GM12878 (cell line): ENCODE measurements at regions not wholly inside any gene's neighbourhood (a gene's known extent, or its start where the extent isn't known, plus 50 kb on each side); places are given as distances from the start of the nearest gene placed in this dataset.

Experiments used
- ATAC-seq: fragments of 200-7000 bp; cut with Tn5 transposase; 3 replicates; pipeline ENCODE4 v1.9.1; 2020; ENCODE audit warnings: mild to moderate bottlenecking, moderate library complexity
- BruUV-seq: library from RNA; stranded (reverse); fragments of 400-500 nt; replicated peaks from 2 replicates; lab custom pipeline; 2021; lab: Mats Ljungman, UMichigan
- CTCF ChIA-PET: fragments of 300-600 bp; sonication (Branson Sonifier 250); formaldehyde crosslinking; extraction: SDS; loops from one replicate; lab custom pipeline; 2021; ENCODE audit warnings: inconsistent platforms; lab: Yijun Ruan, JAX
- POLR2A ChIA-PET: fragments of 350-600 bp; formaldehyde crosslinking; extraction: SDS; loops from one replicate; lab custom pipeline; 2021; ENCODE audit warnings: inconsistent platforms; lab: Charles Lee
- RAD21 ChIA-PET: fragments of 300-600 bp; sonication (Branson Sonifier 250); formaldehyde crosslinking; loops from one replicate; lab custom pipeline; 2023; ENCODE audit warnings: antibody characterized with exemption; ENCODE audit not compliant: unreplicated experiment; lab: Charles Lee
- SMC1A ChIA-PET: fragments of 300-600 bp; sonication (Branson Sonifier 250); formaldehyde crosslinking; loops from one replicate; lab custom pipeline; 2023; ENCODE audit not compliant: unreplicated experiment, uncharacterized antibody; lab: Charles Lee
- DNase-seq: peaks from one replicate; pipeline ENCODE4 v3.0.0-alpha.2; 2011; ENCODE audit warnings: low read depth, low spot score
- FAIRE-seq: peaks from 3 replicates; lab custom pipeline; 2011; peaks lifted over from hg19 to GRCh38; lab: Jason Lieb, UNC
- H2AFZ ChIP-seq: 2 replicates; pipeline ENCODE4 v1.6.0; 2011; ENCODE audit warnings: low read depth, low read length, control low read depth; ENCODE audit not compliant: control insufficient read depth
- H3K27ac ChIP-seq: 2 replicates; pipeline ENCODE4 v1.5.1; 2011; ENCODE audit warnings: control low read depth; ENCODE audit not compliant: control insufficient read depth, insufficient read depth
- H3K27me3 ChIP-seq, 2 experiments: replicated peaks in 1 of 2; 2 replicates each; pipeline versions ENCODE4 v1.6.0 to v1.6.1; 2011; ENCODE audit warnings: low read length in 1 of 2; ENCODE audit not compliant: control insufficient read depth in 2 of 2, insufficient read depth in 2 of 2
- H3K36me3 ChIP-seq, 2 experiments: 2 replicates each; pipeline ENCODE4 v1.5.1; 2011; ENCODE audit warnings: low read length in 1 of 2; ENCODE audit not compliant: control insufficient read depth in 2 of 2, insufficient read depth in 2 of 2
- H3K4me1 ChIP-seq: 2 replicates; pipeline ENCODE4 v1.6.1; 2011; ENCODE audit warnings: mild to moderate bottlenecking, low read length, moderate library complexity, mixed read lengths; ENCODE audit not compliant: control insufficient read depth, insufficient read depth
- H3K4me2 ChIP-seq: 2 replicates; pipeline ENCODE4 v1.6.0; 2011; ENCODE audit warnings: control low read depth; ENCODE audit not compliant: control insufficient read depth, insufficient read depth
- H3K4me3 ChIP-seq: fragments of 200-600 bp; sonication (generic); 2 replicates; pipeline ENCODE4 v1.5.1; 2016
- H3K79me2 ChIP-seq: 2 replicates; pipeline ENCODE4 v1.6.0; 2011; ENCODE audit warnings: low read length; ENCODE audit not compliant: control insufficient read depth, insufficient read depth
- H3K9ac ChIP-seq: 2 replicates; pipeline ENCODE4 v1.8.0; 2011; ENCODE audit warnings: low read length, control low read depth, mixed read lengths; ENCODE audit not compliant: control insufficient read depth, insufficient read depth
- H3K9me3 ChIP-seq: replicated peaks from 3 replicates; pipeline ENCODE4 v1.5.1; 2011; ENCODE audit warnings: mild to moderate bottlenecking, low read length; ENCODE audit not compliant: control insufficient read depth, insufficient read depth
- H4K20me1 ChIP-seq: 2 replicates; pipeline ENCODE4 v1.6.0; 2011; ENCODE audit not compliant: control insufficient read depth, insufficient read depth
- BCL11A ChIP-seq: IDR thresholded peaks from 2 replicates; pipeline ENCODE4 v1.6.1; 2011; ENCODE audit warnings: low read depth, low read length
- EED ChIP-seq: sonication (generic); IDR thresholded peaks from 2 replicates; pipeline ENCODE4 v1.6.1; 2016; ENCODE audit warnings: antibody characterized with exemption, low read depth
- FOS ChIP-seq: IDR thresholded peaks from 3 replicates; pipeline ENCODE4 v1.6.1; 2011; ENCODE audit warnings: borderline replicate concordance; ENCODE audit not compliant: insufficient read length; ENCODE audit errors: extremely low read depth
- GATAD2B ChIP-seq: fragments of 450-650 bp; conservative IDR thresholded peaks from 2 replicates; pipeline ENCODE4 v1.6.1; 2017; ENCODE audit warnings: low read depth, mild to moderate bottlenecking, moderate library complexity
- HDAC6 ChIP-seq: fragments of 200-600 bp; sonication (generic); IDR thresholded peaks from one replicate; pipeline ENCODE4 v1.8.0; 2017; ENCODE audit warnings: antibody characterized with exemption; ENCODE audit not compliant: unreplicated experiment
- NRF1 ChIP-seq: conservative IDR thresholded peaks from 2 replicates; pipeline ENCODE4 v1.6.1; 2011; ENCODE audit warnings: mild to moderate bottlenecking, low read depth, low read length, improper control_type of control experiment
- WRNIP1 ChIP-seq: IDR thresholded peaks from 2 replicates; pipeline ENCODE4 v1.6.1; 2011; ENCODE audit warnings: low read depth, low read length, improper control_type of control experiment, borderline replicate concordance
- WGBS: methylation state at CpG from one replicate; pipeline ENCODE4 v1.1.6; 2016; ENCODE audit warnings: low lambda C conversion rate; ENCODE audit not compliant: insufficient replicate concordance, insufficient coverage; ENCODE audit errors: missing lambda C conversion rate; 5-methylcytosine and 5-hydroxymethylcytosine counted together
- in situ Hi-C: fragments of 300-500 bp; cut with MboI; formaldehyde crosslinking; loops from 9 replicates; pipeline ENCODE4 v1.14.3; 2018; ENCODE audit warnings: mixed read lengths
- intact Hi-C: fragments of 100-400 bp; cut with micrococcal nuclease; formaldehyde crosslinking; loops from one replicate; pipeline ENCODE4 v1.14.2; 2022; ENCODE audit not compliant: unreplicated experiment
- TF ChIP-seq, protein P1 (sequence below): fragments of 450-650 bp; IDR thresholded peaks from 2 replicates; pipeline ENCODE4 v1.6.1; 2017; ENCODE audit warnings: mild to moderate bottlenecking, moderate library complexity
- TF ChIP-seq, protein P2 (sequence below): IDR thresholded peaks from 2 replicates; pipeline ENCODE4 v1.6.1; 2012; ENCODE audit warnings: low read depth, low read length, improper control_type of control experiment
- TF ChIP-seq, protein P3 (sequence below): IDR thresholded peaks from 2 replicates; pipeline ENCODE4 v1.6.1; 2011; ENCODE audit warnings: mild to moderate bottlenecking, low read depth, low read length, moderate library complexity; ENCODE audit not compliant: insufficient replicate concordance
- TF ChIP-seq, protein P4 (sequence below): fragments of 450-650 bp; conservative IDR thresholded peaks from 2 replicates; pipeline ENCODE4 v1.6.1; 2017; ENCODE audit warnings: mild to moderate bottlenecking, moderate library complexity
- TF ChIP-seq, protein P5 (sequence below): IDR thresholded peaks from 2 replicates; pipeline ENCODE4 v1.6.1; 2012; ENCODE audit warnings: improper control_type of control experiment, low read depth, low read length; ENCODE audit not compliant: insufficient replicate concordance

DNA sequence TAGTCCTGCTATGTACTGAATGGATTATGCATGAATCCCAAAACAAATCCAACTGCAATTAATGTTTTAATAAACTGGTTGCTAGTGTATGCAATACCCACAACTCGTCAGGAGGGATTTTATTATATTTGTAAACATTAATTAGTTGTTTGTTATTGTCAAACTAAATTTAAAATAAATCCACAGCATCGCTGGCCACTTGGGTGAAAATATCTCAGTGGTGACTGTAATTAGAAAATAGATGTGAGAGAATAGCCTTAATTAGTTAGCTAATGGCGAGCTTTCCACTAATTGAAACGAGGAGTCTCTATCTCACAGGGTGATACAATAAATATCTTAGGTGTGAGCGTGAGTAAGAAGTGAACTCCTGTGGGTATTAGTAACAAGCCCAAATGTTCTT lies 176.8 kb downstream of the LINC00237 start:
- H3K79me2 ChIP-seq: no peaks in the 10 kb centered on the region
- H3K27me3 ChIP-seq: no peaks in the 10 kb centered on the region; a peak in 3 of 4 replicates
- H3K9me3 ChIP-seq: no peaks in the 10 kb centered on the region
- intact Hi-C loops (no loop called here), in situ Hi-C loops (no loop called here)
- H3K36me3 ChIP-seq: no peaks in the 10 kb centered on the region
- no TSS peak for BruUV-seq
- CTCF ChIA-PET: no interaction called here
- WGBS: 20% methylated on average over 5 of the region's 5 CpGs
- no peak overlapping the region for H3K4me2 ChIP-seq
- H2AFZ ChIP-seq: no peak overlapping the region
- POLR2A ChIA-PET: no interaction called here
- SMC1A ChIA-PET: no interaction called here
- FAIRE-seq (no peak), DNase-seq (no peak), ATAC-seq (no peak)
- no peak overlapping the region for H3K9ac ChIP-seq
- no peak overlapping the region for H3K27ac ChIP-seq
- H3K4me3 ChIP-seq: no peak overlapping the region
- RAD21 ChIA-PET: no interaction called here
- no peaks in the 10 kb centered on the region for H3K4me1 ChIP-seq
- H4K20me1 ChIP-seq: no peaks in the 10 kb centered on the region
- TF ChIP-seq, protein P1, sequence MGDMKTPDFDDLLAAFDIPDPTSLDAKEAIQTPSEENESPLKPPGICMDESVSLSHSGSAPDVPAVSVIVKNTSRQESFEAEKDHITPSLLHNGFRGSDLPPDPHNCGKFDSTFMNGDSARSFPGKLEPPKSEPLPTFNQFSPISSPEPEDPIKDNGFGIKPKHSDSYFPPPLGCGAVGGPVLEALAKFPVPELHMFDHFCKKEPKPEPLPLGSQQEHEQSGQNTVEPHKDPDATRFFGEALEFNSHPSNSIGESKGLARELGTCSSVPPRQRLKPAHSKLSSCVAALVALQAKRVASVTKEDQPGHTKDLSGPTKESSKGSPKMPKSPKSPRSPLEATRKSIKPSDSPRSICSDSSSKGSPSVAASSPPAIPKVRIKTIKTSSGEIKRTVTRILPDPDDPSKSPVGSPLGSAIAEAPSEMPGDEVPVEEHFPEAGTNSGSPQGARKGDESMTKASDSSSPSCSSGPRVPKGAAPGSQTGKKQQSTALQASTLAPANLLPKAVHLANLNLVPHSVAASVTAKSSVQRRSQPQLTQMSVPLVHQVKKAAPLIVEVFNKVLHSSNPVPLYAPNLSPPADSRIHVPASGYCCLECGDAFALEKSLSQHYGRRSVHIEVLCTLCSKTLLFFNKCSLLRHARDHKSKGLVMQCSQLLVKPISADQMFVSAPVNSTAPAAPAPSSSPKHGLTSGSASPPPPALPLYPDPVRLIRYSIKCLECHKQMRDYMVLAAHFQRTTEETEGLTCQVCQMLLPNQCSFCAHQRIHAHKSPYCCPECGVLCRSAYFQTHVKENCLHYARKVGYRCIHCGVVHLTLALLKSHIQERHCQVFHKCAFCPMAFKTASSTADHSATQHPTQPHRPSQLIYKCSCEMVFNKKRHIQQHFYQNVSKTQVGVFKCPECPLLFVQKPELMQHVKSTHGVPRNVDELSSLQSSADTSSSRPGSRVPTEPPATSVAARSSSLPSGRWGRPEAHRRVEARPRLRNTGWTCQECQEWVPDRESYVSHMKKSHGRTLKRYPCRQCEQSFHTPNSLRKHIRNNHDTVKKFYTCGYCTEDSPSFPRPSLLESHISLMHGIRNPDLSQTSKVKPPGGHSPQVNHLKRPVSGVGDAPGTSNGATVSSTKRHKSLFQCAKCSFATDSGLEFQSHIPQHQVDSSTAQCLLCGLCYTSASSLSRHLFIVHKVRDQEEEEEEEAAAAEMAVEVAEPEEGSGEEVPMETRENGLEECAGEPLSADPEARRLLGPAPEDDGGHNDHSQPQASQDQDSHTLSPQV: no peak
- no peak for TF ChIP-seq EED
- no peak for TF ChIP-seq BCL11A
- no peak for TF ChIP-seq NRF1
- TF ChIP-seq, protein P2, sequence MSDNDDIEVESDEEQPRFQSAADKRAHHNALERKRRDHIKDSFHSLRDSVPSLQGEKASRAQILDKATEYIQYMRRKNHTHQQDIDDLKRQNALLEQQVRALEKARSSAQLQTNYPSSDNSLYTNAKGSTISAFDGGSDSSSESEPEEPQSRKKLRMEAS: no peak
- TF ChIP-seq, protein P3, sequence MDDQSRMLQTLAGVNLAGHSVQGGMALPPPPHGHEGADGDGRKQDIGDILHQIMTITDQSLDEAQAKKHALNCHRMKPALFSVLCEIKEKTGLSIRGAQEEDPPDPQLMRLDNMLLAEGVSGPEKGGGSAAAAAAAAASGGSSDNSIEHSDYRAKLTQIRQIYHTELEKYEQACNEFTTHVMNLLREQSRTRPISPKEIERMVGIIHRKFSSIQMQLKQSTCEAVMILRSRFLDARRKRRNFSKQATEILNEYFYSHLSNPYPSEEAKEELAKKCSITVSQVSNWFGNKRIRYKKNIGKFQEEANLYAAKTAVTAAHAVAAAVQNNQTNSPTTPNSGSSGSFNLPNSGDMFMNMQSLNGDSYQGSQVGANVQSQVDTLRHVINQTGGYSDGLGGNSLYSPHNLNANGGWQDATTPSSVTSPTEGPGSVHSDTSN: no peak
- TF ChIP-seq, protein P4, sequence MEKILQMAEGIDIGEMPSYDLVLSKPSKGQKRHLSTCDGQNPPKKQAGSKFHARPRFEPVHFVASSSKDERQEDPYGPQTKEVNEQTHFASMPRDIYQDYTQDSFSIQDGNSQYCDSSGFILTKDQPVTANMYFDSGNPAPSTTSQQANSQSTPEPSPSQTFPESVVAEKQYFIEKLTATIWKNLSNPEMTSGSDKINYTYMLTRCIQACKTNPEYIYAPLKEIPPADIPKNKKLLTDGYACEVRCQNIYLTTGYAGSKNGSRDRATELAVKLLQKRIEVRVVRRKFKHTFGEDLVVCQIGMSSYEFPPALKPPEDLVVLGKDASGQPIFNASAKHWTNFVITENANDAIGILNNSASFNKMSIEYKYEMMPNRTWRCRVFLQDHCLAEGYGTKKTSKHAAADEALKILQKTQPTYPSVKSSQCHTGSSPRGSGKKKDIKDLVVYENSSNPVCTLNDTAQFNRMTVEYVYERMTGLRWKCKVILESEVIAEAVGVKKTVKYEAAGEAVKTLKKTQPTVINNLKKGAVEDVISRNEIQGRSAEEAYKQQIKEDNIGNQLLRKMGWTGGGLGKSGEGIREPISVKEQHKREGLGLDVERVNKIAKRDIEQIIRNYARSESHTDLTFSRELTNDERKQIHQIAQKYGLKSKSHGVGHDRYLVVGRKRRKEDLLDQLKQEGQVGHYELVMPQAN: no peak
- TF ChIP-seq, protein P5, sequence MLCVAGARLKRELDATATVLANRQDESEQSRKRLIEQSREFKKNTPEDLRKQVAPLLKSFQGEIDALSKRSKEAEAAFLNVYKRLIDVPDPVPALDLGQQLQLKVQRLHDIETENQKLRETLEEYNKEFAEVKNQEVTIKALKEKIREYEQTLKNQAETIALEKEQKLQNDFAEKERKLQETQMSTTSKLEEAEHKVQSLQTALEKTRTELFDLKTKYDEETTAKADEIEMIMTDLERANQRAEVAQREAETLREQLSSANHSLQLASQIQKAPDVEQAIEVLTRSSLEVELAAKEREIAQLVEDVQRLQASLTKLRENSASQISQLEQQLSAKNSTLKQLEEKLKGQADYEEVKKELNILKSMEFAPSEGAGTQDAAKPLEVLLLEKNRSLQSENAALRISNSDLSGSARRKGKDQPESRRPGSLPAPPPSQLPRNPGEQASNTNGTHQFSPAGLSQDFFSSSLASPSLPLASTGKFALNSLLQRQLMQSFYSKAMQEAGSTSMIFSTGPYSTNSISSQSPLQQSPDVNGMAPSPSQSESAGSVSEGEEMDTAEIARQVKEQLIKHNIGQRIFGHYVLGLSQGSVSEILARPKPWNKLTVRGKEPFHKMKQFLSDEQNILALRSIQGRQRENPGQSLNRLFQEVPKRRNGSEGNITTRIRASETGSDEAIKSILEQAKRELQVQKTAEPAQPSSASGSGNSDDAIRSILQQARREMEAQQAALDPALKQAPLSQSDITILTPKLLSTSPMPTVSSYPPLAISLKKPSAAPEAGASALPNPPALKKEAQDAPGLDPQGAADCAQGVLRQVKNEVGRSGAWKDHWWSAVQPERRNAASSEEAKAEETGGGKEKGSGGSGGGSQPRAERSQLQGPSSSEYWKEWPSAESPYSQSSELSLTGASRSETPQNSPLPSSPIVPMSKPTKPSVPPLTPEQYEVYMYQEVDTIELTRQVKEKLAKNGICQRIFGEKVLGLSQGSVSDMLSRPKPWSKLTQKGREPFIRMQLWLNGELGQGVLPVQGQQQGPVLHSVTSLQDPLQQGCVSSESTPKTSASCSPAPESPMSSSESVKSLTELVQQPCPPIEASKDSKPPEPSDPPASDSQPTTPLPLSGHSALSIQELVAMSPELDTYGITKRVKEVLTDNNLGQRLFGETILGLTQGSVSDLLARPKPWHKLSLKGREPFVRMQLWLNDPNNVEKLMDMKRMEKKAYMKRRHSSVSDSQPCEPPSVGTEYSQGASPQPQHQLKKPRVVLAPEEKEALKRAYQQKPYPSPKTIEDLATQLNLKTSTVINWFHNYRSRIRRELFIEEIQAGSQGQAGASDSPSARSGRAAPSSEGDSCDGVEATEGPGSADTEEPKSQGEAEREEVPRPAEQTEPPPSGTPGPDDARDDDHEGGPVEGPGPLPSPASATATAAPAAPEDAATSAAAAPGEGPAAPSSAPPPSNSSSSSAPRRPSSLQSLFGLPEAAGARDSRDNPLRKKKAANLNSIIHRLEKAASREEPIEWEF: no peak
- TF ChIP-seq GATAD2B: no peak
- no peak for TF ChIP-seq WRNIP1
- no peak for TF ChIP-seq FOS
- TF ChIP-seq HDAC6: no peak
